Caco-2 (cell line): ENCODE measurements at regions not wholly inside any gene's neighbourhood (a gene's known extent, or its start where the extent isn't known, plus 50 kb on each side); places are given as distances from the start of the nearest gene placed in this dataset.

Source experiments
- BruUV-seq: library from RNA; stranded (reverse); fragments of 400-500 nt; replicated peaks from 2 replicates; lab custom pipeline; 2021; lab: Mats Ljungman, UMichigan
- CTCF ChIA-PET: fragments of 300-600 bp; sonication (Branson Sonifier 250); formaldehyde crosslinking; loops from one replicate; lab custom pipeline; 2022; ENCODE audit warnings: antibody characterized with exemption; lab: Charles Lee
- POLR2A ChIA-PET: fragments of 300-600 bp; sonication (Branson Sonifier 250); formaldehyde crosslinking; loops from one replicate; lab custom pipeline; 2022; ENCODE audit warnings: antibody characterized with exemption; lab: Charles Lee
- DNase-seq, 2 experiments: peaks; one replicate each; pipeline versions ENCODE4 v3.0.0 to v3.0.0-alpha.2; 2020 to 2022
- H3K27me3 ChIP-seq: replicated peaks from 2 replicates; pipeline ENCODE4 v1.6.0; 2011; ENCODE audit warnings: low read length; ENCODE audit not compliant: control insufficient read depth, insufficient read depth
- H3K36me3 ChIP-seq: 2 replicates; pipeline ENCODE4 v1.5.1; 2011; ENCODE audit warnings: low read length; ENCODE audit not compliant: control insufficient read depth, insufficient read depth
- H3K4me1 ChIP-seq: fragments of 250-450 bp; sonication (Bioruptor Pico); 2 replicates; pipeline ENCODE4 v1.5.1; 2020; ENCODE audit warnings: mild to moderate bottlenecking
- H3K4me3 ChIP-seq: 2 replicates; pipeline ENCODE4 v1.5.1; 2011; ENCODE audit warnings: low read depth, mild to moderate bottlenecking, control low read depth, low read length
- H3K9me3 ChIP-seq: fragments of 250-450 bp; sonication (Bioruptor Pico); 2 replicates; pipeline ENCODE4 v1.5.1; 2020; ENCODE audit warnings: mild to moderate bottlenecking, moderate library complexity
- H3K27ac Mint-ChIP-seq: one replicate; pipeline ENCODE4 v1.8.0; 2022; ENCODE audit warnings: mixed read lengths; ENCODE audit not compliant: unreplicated experiment
- H3K27me3 Mint-ChIP-seq: one replicate; pipeline ENCODE4 v1.8.0; 2022; ENCODE audit warnings: mixed read lengths; ENCODE audit not compliant: insufficient read depth, unreplicated experiment
- H3K36me3 Mint-ChIP-seq: one replicate; pipeline ENCODE4 v1.8.0; 2022; ENCODE audit warnings: mild to moderate bottlenecking, mixed read lengths; ENCODE audit not compliant: insufficient read depth, unreplicated experiment
- H3K4me1 Mint-ChIP-seq: one replicate; pipeline ENCODE4 v1.8.0; 2022; ENCODE audit warnings: low read depth, mixed read lengths; ENCODE audit not compliant: unreplicated experiment
- H3K4me3 Mint-ChIP-seq: one replicate; pipeline ENCODE4 v1.8.0; 2022; ENCODE audit warnings: mild to moderate bottlenecking, moderate library complexity, mixed read lengths; ENCODE audit not compliant: unreplicated experiment
- H3K9me3 Mint-ChIP-seq: one replicate; pipeline ENCODE4 v1.8.0; 2022; ENCODE audit warnings: mixed read lengths; ENCODE audit not compliant: unreplicated experiment
- intact Hi-C: fragments of 100-400 bp; cut with micrococcal nuclease; formaldehyde crosslinking; loops from one replicate; pipeline ENCODE4 v1.10.0; 2022; ENCODE audit not compliant: unreplicated experiment
- TF ChIP-seq, protein P1 (sequence below), 2 experiments: fragments of 200-600 bp in 1 of 2; IDR thresholded peaks; 1 replicate in 1 of 2; 2 replicates in 1 of 2; pipeline versions ENCODE4 v1.5.1 to v1.8.0; 2011 to 2022; ENCODE audit warnings: antibody characterized with exemption in 1 of 2, control low read depth in 1 of 2, inconsistent platforms in 1 of 2, low read depth in 1 of 2, low read length in 1 of 2, mild to moderate bottlenecking in 1 of 2, moderate library complexity in 1 of 2; ENCODE audit not compliant: insufficient read depth in 1 of 2, severe bottlenecking in 1 of 2, unreplicated experiment in 1 of 2

DNA sequence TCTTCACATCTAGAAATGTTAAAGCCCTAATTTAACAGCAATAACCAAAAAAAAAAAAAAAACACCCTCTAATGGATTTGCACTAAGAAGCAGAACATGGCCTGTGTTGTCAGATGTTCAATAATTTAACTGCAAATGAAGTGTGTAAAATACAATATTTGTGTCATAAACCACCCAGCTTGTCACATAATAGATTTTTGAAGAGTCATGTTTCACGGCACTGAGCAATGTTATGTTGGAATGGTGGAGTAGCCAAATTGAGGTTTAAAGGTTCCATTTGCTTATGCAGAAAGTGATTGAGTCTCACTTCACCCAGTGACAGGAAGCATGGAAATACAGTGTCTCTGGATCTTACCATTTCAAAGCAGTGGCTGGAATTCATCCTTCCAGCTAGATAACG is 173.2 kb upstream of the XYLT1 start:
- Histone ChIP-seq H3K27me3 (no peaks in the 10 kb centered on the region), H3K9me3 (no peaks in the 10 kb centered on the region), H3K4me3 (no peak overlapping the region), H3K4me1 (no peaks in the 10 kb centered on the region), H3K36me3 (no peaks in the 10 kb centered on the region)
- H3K36me3 Mint-ChIP-seq = no peaks in the 10 kb centered on the region
- no TSS peak for BruUV-seq
- intact Hi-C loops = no loop called here
- H3K4me1 Mint-ChIP-seq = no peaks in the 10 kb centered on the region
- H3K4me3 Mint-ChIP-seq = no peak overlapping the region
- H3K27me3 Mint-ChIP-seq = peaks cover 12% of the 10 kb centered on the region
- H3K27ac Mint-ChIP-seq = no peak overlapping the region
- ChIA-PET POLR2A (no interaction called here), CTCF (no interaction called here)
- no peak for DNase-seq
- TF ChIP-seq, protein P1, sequence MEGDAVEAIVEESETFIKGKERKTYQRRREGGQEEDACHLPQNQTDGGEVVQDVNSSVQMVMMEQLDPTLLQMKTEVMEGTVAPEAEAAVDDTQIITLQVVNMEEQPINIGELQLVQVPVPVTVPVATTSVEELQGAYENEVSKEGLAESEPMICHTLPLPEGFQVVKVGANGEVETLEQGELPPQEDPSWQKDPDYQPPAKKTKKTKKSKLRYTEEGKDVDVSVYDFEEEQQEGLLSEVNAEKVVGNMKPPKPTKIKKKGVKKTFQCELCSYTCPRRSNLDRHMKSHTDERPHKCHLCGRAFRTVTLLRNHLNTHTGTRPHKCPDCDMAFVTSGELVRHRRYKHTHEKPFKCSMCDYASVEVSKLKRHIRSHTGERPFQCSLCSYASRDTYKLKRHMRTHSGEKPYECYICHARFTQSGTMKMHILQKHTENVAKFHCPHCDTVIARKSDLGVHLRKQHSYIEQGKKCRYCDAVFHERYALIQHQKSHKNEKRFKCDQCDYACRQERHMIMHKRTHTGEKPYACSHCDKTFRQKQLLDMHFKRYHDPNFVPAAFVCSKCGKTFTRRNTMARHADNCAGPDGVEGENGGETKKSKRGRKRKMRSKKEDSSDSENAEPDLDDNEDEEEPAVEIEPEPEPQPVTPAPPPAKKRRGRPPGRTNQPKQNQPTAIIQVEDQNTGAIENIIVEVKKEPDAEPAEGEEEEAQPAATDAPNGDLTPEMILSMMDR (IDR thresholded peaks at IDR 0.05; ENCODE audit: insufficient read depth in 1 of 2, low read depth in 1 of 2, low read length in 1 of 2, severe bottlenecking in 1 of 2, unreplicated experiment in 1 of 2) = no peak
- H3K9me3 Mint-ChIP-seq = no peaks in the 10 kb centered on the region

DNA sequence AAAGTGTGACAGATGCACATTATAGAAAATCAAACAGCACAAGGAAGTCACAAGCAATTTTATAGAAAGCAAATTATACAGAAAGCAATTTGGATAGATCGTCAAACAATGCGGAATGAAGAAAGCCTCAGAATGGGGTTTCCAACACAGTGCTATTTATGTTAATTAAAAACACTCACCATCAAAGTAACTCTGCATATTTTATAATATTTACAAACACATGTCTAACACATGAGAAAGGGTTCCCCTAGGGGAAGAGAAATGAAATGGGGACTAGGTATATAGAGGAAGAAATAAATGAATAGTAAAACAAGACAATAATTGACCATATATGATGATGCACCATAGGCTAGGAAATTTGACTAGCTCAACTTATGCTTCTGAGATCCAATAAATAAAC is 171.2 kb upstream of the XYLT1 start:
- H3K27ac Mint-ChIP-seq = no peak overlapping the region
- no TSS peak for BruUV-seq
- H3K9me3 Mint-ChIP-seq = no peaks in the 10 kb centered on the region
- no peaks in the 10 kb centered on the region for H3K4me1 Mint-ChIP-seq
- H3K27me3 Mint-ChIP-seq = peaks cover 6% of the 10 kb centered on the region
- TF ChIP-seq, protein P1 (IDR thresholded peaks at IDR 0.05; ENCODE audit: insufficient read depth in 1 of 2, low read depth in 1 of 2, low read length in 1 of 2, severe bottlenecking in 1 of 2, unreplicated experiment in 1 of 2) = no peak
- H3K27me3 ChIP-seq = no peaks in the 10 kb centered on the region; the same call in 1 of the 2 replicates
- intact Hi-C loops = no loop called here
- ChIA-PET POLR2A (no interaction called here), CTCF (no interaction called here)
- H3K4me1 ChIP-seq = no peaks in the 10 kb centered on the region
- no peak overlapping the region for H3K4me3 Mint-ChIP-seq
- no peaks in the 10 kb centered on the region for H3K36me3 Mint-ChIP-seq
- H3K9me3 ChIP-seq = no peaks in the 10 kb centered on the region
- no peak overlapping the region for H3K4me3 ChIP-seq
- DNase-seq = no peak
- no peaks in the 10 kb centered on the region for H3K36me3 ChIP-seq

DNA sequence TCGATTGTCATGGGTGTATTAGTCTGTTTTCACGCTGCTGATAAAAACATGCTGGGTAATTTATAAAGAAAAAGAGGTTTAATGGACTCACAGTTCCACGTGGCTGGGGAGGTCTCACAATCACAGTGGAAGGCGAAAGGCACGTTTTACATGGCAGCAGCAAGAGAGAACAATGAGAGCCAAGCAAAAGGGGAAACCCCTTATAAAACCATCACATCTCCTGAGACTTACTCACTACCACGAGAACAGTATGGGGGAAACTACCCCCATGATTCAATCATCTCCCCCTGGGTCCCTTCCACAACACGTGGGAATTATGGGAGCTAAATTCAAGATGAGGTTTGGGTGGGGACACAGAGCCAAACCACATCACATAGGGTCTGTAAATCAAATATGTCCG is 167.4 kb upstream of the XYLT1 start:
- no peak for DNase-seq
- no peaks in the 10 kb centered on the region for H3K36me3 ChIP-seq
- no peaks in the 10 kb centered on the region for H3K4me1 ChIP-seq
- intact Hi-C loops = no loop called here
- H3K27me3 Mint-ChIP-seq = peaks cover 11% of the 10 kb centered on the region
- H3K27ac Mint-ChIP-seq = no peak overlapping the region
- no peaks in the 10 kb centered on the region; the same call in 1 of the 2 replicates for H3K27me3 ChIP-seq
- ChIA-PET POLR2A (no interaction called here), CTCF (no interaction called here)
- H3K4me3 Mint-ChIP-seq = no peak overlapping the region
- H3K9me3 Mint-ChIP-seq = peaks cover 11% of the 10 kb centered on the region
- TF ChIP-seq, protein P1 (IDR thresholded peaks at IDR 0.05; ENCODE audit: insufficient read depth in 1 of 2, low read depth in 1 of 2, low read length in 1 of 2, severe bottlenecking in 1 of 2, unreplicated experiment in 1 of 2) = no peak
- no peaks in the 10 kb centered on the region for H3K4me1 Mint-ChIP-seq
- no TSS peak for BruUV-seq
- H3K36me3 Mint-ChIP-seq = no peaks in the 10 kb centered on the region
- H3K9me3 ChIP-seq = no peaks in the 10 kb centered on the region
- no peak overlapping the region for H3K4me3 ChIP-seq
